ENCODE measurements at regions not wholly inside any gene's neighbourhood (a gene's known extent, or its start where the extent isn't known, plus 50 kb on each side); places are given as distances from the start of the nearest gene placed in this dataset.
"Not testable (repeated sequence)": the region's sequence is repeated elsewhere in the genome, so short reads cannot be mapped to it uniquely, and the experiment has no call there.

- DNase-seq (ENCODE audit: low spot score), result no peak
Observed at GRCh38 chr4:124426279-124426678, 286.3 kb downstream of the ANKRD50 start.

- peak; percentile 12 for DNase-seq (ENCODE audit: low spot score)
Observed at GRCh38 chr4:124427095-124427767, 285.3 kb downstream of the ANKRD50 start.

- DNase-seq (ENCODE audit: low spot score), result no peak
Observed at GRCh38 chr4:124428648-124429047, 283.9 kb downstream of the ANKRD50 start.

- no peak for DNase-seq (ENCODE audit: low spot score)
Observed at GRCh38 chr4:124429746-124430250, 282.7 kb downstream of the ANKRD50 start.

- DNase-seq (ENCODE audit: low spot score), result no peak
Observed at GRCh38 chr4:124431653-124432192, 280.8 kb downstream of the ANKRD50 start.

- peak; percentile 32 for DNase-seq (ENCODE audit: low spot score)
Observed at GRCh38 chr4:124432500-124432899, 280.0 kb downstream of the ANKRD50 start.

- no peak for DNase-seq (ENCODE audit: low spot score)
Observed at GRCh38 chr4:124433044-124433443, 279.5 kb downstream of the ANKRD50 start.

- no peak for DNase-seq (ENCODE audit: low spot score)
Observed at GRCh38 chr4:124433500-124433899, 279.0 kb downstream of the ANKRD50 start.

GRCh38 chr4:124435274-124435950, 277.1 kb downstream of the ANKRD50 start:
- no peak for DNase-seq (ENCODE audit: low spot score)

- DNase-seq (ENCODE audit: low spot score), result no peak
Observed at GRCh38 chr4:124437853-124438495, 274.6 kb downstream of the ANKRD50 start.

GRCh38 chr4:124445071-124445470, 267.5 kb downstream of the ANKRD50 start:
- no peak for DNase-seq (ENCODE audit: low spot score)

- no peak for DNase-seq (ENCODE audit: low spot score)
Observed at GRCh38 chr4:124449881-124450280, 262.7 kb downstream of the ANKRD50 start.

GRCh38 chr4:124450851-124451250, 261.7 kb downstream of the ANKRD50 start:
- DNase-seq (ENCODE audit: low spot score), result no peak

GRCh38 chr4:124454772-124455270, 257.7 kb downstream of the ANKRD50 start:
- DNase-seq (ENCODE audit: low spot score), result no peak

- DNase-seq (ENCODE audit: low spot score), result no peak
Observed at GRCh38 chr4:124455671-124456070, 256.9 kb downstream of the ANKRD50 start.

- DNase-seq (ENCODE audit: low spot score), result no peak
Observed at GRCh38 chr4:124459196-124459940, 253.2 kb downstream of the ANKRD50 start.

GRCh38 chr4:124459941-124460310, 252.6 kb downstream of the ANKRD50 start:
- no peak for DNase-seq (ENCODE audit: low spot score)

- DNase-seq (ENCODE audit: low spot score), result not testable (repeated sequence)
Observed at GRCh38 chr4:124461592-124461991, 250.9 kb downstream of the ANKRD50 start.

GRCh38 chr4:124462954-124463828, 249.3 kb downstream of the ANKRD50 start:
- no peak for DNase-seq (ENCODE audit: low spot score)

GRCh38 chr4:124464836-124465235, 247.7 kb downstream of the ANKRD50 start:
- DNase-seq (ENCODE audit: low spot score), result no peak

- no peak for DNase-seq (ENCODE audit: low spot score)
Observed at GRCh38 chr4:124468360-124468759, 244.2 kb downstream of the ANKRD50 start.
